C4-2B (cell line): ENCODE measurements at regions not wholly inside any gene's neighbourhood (a gene's known extent, or its start where the extent isn't known, plus 50 kb on each side); places are given as distances from the start of the nearest gene placed in this dataset.

Source experiments
- H3K27ac ChIP-seq: fragments of 450-650 bp; 2 replicates; pipeline ENCODE4 v1.5.1; 2017
- CTCF ChIP-seq: fragments of 450-650 bp; conservative IDR thresholded peaks from 2 replicates; pipeline ENCODE4 v1.5.1; 2017; ENCODE audit warnings: mild to moderate bottlenecking
- ZFX ChIP-seq: fragments of 450-650 bp; IDR thresholded peaks from 2 replicates; pipeline ENCODE4 v1.6.1; 2017

- no peak overlapping the region for H3K27ac ChIP-seq
- no peak for TF ChIP-seq CTCF
- TF ChIP-seq ZFX = no peak
Measured at GRCh38 chr2:74746480-74746879, 87.4 kb upstream of the HK2 start.

GRCh38 chr2:74747411-74748080 lies 86.4 kb upstream of the HK2 start:
- no peak overlapping the region for H3K27ac ChIP-seq
- TF ChIP-seq CTCF = no peak
- no peak for TF ChIP-seq ZFX

GRCh38 chr2:74748665-74749064 lies 85.3 kb upstream of the HK2 start:
- no peak overlapping the region for H3K27ac ChIP-seq
- no peak for TF ChIP-seq ZFX
- TF ChIP-seq CTCF = no peak

GRCh38 chr2:74749432-74749831 lies 84.5 kb upstream of the HK2 start:
- H3K27ac ChIP-seq = no peak overlapping the region
- TF ChIP-seq ZFX = no peak
- no peak for TF ChIP-seq CTCF

GRCh38 chr2:74751981-74752851 lies 81.7 kb upstream of the HK2 start:
- no peak for TF ChIP-seq ZFX
- TF ChIP-seq CTCF = no peak
- H3K27ac ChIP-seq = no peak overlapping the region

GRCh38 chr2:74755386-74755785 lies 78.5 kb upstream of the HK2 start:
- TF ChIP-seq ZFX (no peak), CTCF (no peak)
- no peak overlapping the region for H3K27ac ChIP-seq

- no peak overlapping the region for H3K27ac ChIP-seq
- no peak for TF ChIP-seq ZFX
- TF ChIP-seq CTCF = no peak
Measured at GRCh38 chr2:74756356-74756890, 77.5 kb upstream of the HK2 start.
